ENCODE measurements at regions not wholly inside any gene's neighbourhood (a gene's known extent, or its start where the extent isn't known, plus 50 kb on each side); places are given as distances from the start of the nearest gene placed in this dataset.

DNA sequence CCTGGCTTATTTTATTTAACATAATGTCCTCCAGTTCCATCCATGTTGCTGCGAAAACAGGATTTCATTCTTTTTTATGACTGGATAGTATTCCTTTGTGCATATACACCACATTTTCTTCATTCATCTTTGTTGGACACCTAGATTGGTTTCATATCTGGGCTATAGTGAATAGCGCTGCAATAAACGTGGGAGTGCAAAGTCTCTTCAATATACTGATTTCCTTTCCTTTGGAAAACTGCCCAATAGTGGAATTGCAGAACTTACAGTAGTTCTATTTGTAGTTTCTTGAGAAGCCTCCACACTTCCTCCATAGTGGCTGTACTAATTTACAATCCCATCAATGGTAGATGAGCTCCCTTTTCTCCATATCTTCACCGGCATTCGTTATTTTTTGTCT is 72.5 kb upstream of the KLHL25 start:
- H3K4ac ChIP-seq (ENCODE audit: low read depth in 1 of 2, low read length in 2 of 2) = no peak overlapping the region
- H3K9ac ChIP-seq (ENCODE audit: low read length) = no peak overlapping the region
- H3K4me2 ChIP-seq (ENCODE audit: low read length, poor library complexity, severe bottlenecking) = no peak overlapping the region
- H4K8ac ChIP-seq (ENCODE audit: low read length) = no peak overlapping the region
- no peak overlapping the region for H2BK5ac ChIP-seq (ENCODE audit: low read depth, low read length, poor library complexity, severe bottlenecking)
- H3K4me3 ChIP-seq (ENCODE audit: insufficient read depth in 1 of 2, low read depth in 1 of 2, low read length in 2 of 2) = no peak overlapping the region
- H3K79me1 ChIP-seq (replicated peaks; ENCODE audit: low read length, poor library complexity, severe bottlenecking) = no peaks in the 10 kb centered on the region
- peaks cover 12 to 51% of the 10 kb centered on the region in 2 experiments for H3K27me3 ChIP-seq (ENCODE audit: control insufficient read depth in 1 of 2, insufficient read depth in 1 of 2, low read length in 2 of 2)
- H3K27ac ChIP-seq (ENCODE audit: low read length, poor library complexity, severe bottlenecking) = no peak overlapping the region
- H3K36me3 ChIP-seq (ENCODE audit: control insufficient read depth in 1 of 2, insufficient read depth in 2 of 2, low read depth in 1 of 2, low read length in 2 of 2) = no peaks in the 10 kb centered on the region
- H3K14ac ChIP-seq (ENCODE audit: low read length in 2 of 2) = no peak overlapping the region
- H4K91ac ChIP-seq (ENCODE audit: low read length) = no peak overlapping the region
- WGBS = 85% methylated on average over 5 of the region's 5 CpGs
- no peak overlapping the region for H2BK120ac ChIP-seq (ENCODE audit: low read depth, low read length)
- H2BK15ac ChIP-seq (ENCODE audit: low read depth, poor library complexity, severe bottlenecking) = no peak overlapping the region
- H2AK5ac ChIP-seq (ENCODE audit: low read length, severe bottlenecking) = no peak overlapping the region
- DNase-seq = no peak
- no peak overlapping the region for H3K23ac ChIP-seq (ENCODE audit: low read length in 2 of 2)
- no peak overlapping the region for H2BK12ac ChIP-seq (ENCODE audit: low read length in 2 of 2)
- H3K9me3 ChIP-seq (ENCODE audit: control insufficient read depth, low read length) = no peaks in the 10 kb centered on the region
- no peak overlapping the region for H2AFZ ChIP-seq (ENCODE audit: low read depth, low read length)
- peaks cover 3% of the 10 kb centered on the region for H3K4me1 ChIP-seq (ENCODE audit: control insufficient read depth, insufficient read depth, low read depth, low read length)
- no peak overlapping the region for H3K18ac ChIP-seq (ENCODE audit: low read depth in 1 of 2, low read length in 2 of 2)

DNA sequence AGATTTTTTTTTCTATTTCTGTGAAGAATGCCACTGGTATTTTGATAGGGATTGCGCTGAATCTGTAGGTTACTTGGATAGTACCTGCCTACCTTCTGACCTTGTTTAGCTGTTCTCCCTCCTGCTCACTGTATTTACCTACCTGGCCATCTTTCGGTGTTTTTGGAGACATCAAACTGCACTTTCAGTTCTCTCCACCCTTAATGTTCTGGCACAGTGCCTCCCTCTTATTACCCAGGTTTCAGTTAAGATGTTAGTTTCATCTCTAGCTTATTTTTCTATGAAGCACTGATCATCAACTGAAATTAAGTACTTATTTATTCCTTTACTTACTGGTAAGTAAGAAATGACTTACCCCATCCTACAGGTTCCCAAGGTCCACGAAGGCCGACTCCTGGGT is 74.4 kb upstream of the KLHL25 start:
- Histone ChIP-seq H3K36me3 (ENCODE audit: control insufficient read depth in 1 of 2, insufficient read depth in 2 of 2, low read depth in 1 of 2, low read length in 2 of 2) (no peaks in the 10 kb centered on the region), H3K9ac (ENCODE audit: low read length) (no peak overlapping the region), H2AFZ (ENCODE audit: low read depth, low read length) (no peak overlapping the region), H3K27me3 (ENCODE audit: control insufficient read depth in 1 of 2, insufficient read depth in 1 of 2, low read length in 2 of 2) (peaks cover 12 to 58% of the 10 kb centered on the region in 2 experiments), H3K4ac (ENCODE audit: low read depth in 1 of 2, low read length in 2 of 2) (no peak overlapping the region), H3K4me3 (ENCODE audit: insufficient read depth in 1 of 2, low read depth in 1 of 2, low read length in 2 of 2) (no peak overlapping the region), H2BK15ac (ENCODE audit: low read depth, poor library complexity, severe bottlenecking) (no peak overlapping the region), H2BK12ac (ENCODE audit: low read length in 2 of 2) (no peak overlapping the region), H3K4me2 (ENCODE audit: low read length, poor library complexity, severe bottlenecking) (no peak overlapping the region), H2AK5ac (ENCODE audit: low read length, severe bottlenecking) (no peak overlapping the region), H4K91ac (ENCODE audit: low read length) (no peak overlapping the region), H3K18ac (ENCODE audit: low read depth in 1 of 2, low read length in 2 of 2) (no peak overlapping the region), H2BK120ac (ENCODE audit: low read depth, low read length) (no peak overlapping the region), H3K4me1 (ENCODE audit: control insufficient read depth, insufficient read depth, low read depth, low read length) (peaks cover 3% of the 10 kb centered on the region), H2BK5ac (ENCODE audit: low read depth, low read length, poor library complexity, severe bottlenecking) (no peak overlapping the region), H3K9me3 (ENCODE audit: control insufficient read depth, low read length) (no peaks in the 10 kb centered on the region), H3K79me1 (replicated peaks; ENCODE audit: low read length, poor library complexity, severe bottlenecking) (no peaks in the 10 kb centered on the region), H3K14ac (ENCODE audit: low read length in 2 of 2) (no peak overlapping the region), H3K23ac (ENCODE audit: low read length in 2 of 2) (no peak overlapping the region), H4K8ac (ENCODE audit: low read length) (no peak overlapping the region), H3K27ac (ENCODE audit: low read length, poor library complexity, severe bottlenecking) (no peak overlapping the region)
- WGBS = 90% methylated on average over 4 of the region's 4 CpGs
- no peak for DNase-seq

DNA sequence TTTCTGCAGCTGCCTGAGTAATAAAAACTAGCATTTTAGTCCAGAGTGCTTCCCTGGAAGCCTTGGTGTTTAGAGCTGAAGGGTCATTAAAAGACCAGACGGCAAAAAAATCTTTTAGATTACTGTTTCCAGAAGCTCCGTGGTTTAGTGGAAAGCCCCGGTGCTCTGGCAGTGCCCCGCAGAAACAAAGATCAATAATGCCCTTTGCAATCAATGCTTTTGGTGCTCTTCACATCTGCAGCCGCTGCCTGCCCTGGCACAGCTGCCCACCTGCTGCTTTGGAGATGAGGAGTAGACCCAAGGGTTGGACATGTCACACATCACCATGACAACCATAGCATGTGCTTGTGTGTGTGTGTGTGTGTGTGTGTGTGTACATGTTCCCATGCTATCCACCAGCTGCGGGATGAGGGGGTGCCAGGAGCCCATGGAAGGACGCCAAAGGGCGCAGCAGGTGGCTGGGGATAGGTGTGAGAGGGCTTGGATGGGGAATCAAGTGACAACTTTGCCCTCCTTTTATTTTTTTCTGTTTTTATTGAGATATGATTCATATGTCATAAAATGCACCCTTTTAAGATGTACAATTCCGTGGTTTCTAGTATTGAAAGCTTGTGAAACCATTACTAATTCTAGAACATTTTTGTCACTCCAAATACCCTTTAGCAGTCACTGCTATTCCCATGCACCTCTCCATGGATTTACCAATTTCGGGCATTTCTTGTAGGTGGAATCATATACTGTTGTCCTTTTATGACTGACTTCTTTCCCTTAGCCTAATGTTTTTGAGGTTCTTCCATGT is 75.7 kb upstream of the KLHL25 start:
- Histone ChIP-seq H2AK5ac (ENCODE audit: low read length, severe bottlenecking) (no peak overlapping the region), H3K4me1 (ENCODE audit: control insufficient read depth, insufficient read depth, low read depth, low read length) (peaks cover 3% of the 10 kb centered on the region), H4K91ac (ENCODE audit: low read length) (no peak overlapping the region), H3K4ac (ENCODE audit: low read depth in 1 of 2, low read length in 2 of 2) (no peak overlapping the region), H3K4me3 (ENCODE audit: insufficient read depth in 1 of 2, low read depth in 1 of 2, low read length in 2 of 2) (no peak overlapping the region), H2BK12ac (ENCODE audit: low read length in 2 of 2) (no peak overlapping the region), H3K4me2 (ENCODE audit: low read length, poor library complexity, severe bottlenecking) (no peak overlapping the region), H2BK120ac (ENCODE audit: low read depth, low read length) (no peak overlapping the region), H3K27me3 (ENCODE audit: control insufficient read depth in 1 of 2, insufficient read depth in 1 of 2, low read length in 2 of 2) (peaks cover 12 to 53% of the 10 kb centered on the region in 2 experiments), H3K9ac (ENCODE audit: low read length) (no peak overlapping the region), H3K9me3 (ENCODE audit: control insufficient read depth, low read length) (no peaks in the 10 kb centered on the region), H3K23ac (ENCODE audit: low read length in 2 of 2) (no peak overlapping the region), H3K18ac (ENCODE audit: low read depth in 1 of 2, low read length in 2 of 2) (no peak overlapping the region), H4K8ac (ENCODE audit: low read length) (no peak overlapping the region), H2AFZ (ENCODE audit: low read depth, low read length) (no peak overlapping the region), H3K36me3 (ENCODE audit: control insufficient read depth in 1 of 2, insufficient read depth in 2 of 2, low read depth in 1 of 2, low read length in 2 of 2) (no peaks in the 10 kb centered on the region), H2BK15ac (ENCODE audit: low read depth, poor library complexity, severe bottlenecking) (no peak overlapping the region), H3K27ac (ENCODE audit: low read length, poor library complexity, severe bottlenecking) (no peak overlapping the region), H2BK5ac (ENCODE audit: low read depth, low read length, poor library complexity, severe bottlenecking) (no peak overlapping the region), H3K79me1 (replicated peaks; ENCODE audit: low read length, poor library complexity, severe bottlenecking) (no peaks in the 10 kb centered on the region), H3K14ac (ENCODE audit: low read length in 2 of 2) (peak overlapping the region in 1 of 2 experiments; percentile 35)
- 73% methylated on average over 8 of the region's 10 CpGs for WGBS
- no peak for DNase-seq

DNA sequence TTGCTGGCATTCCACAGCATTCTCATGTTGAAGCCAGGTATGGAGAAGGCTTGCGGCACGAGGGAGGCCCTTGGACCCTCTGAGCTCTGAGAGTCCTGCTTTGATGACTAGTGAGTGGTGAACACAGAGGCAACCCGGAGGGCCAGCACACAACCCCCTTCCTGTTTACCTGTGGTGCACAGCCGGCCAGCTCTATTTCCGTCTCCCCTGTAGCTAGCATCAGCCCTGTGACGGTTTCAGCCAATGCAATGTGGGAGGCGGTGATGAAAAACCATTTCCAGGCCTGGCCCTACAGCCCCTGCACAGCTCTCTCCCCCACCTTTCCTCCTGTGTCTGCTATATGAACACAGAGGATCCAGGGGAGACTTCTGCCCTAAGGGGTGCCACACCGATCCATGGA is 76.8 kb upstream of the KLHL25 start:
- no peaks in the 10 kb centered on the region for H3K36me3 ChIP-seq (ENCODE audit: control insufficient read depth in 1 of 2, insufficient read depth in 2 of 2, low read depth in 1 of 2, low read length in 2 of 2)
- no peak overlapping the region for H2BK12ac ChIP-seq (ENCODE audit: low read length in 2 of 2)
- H2AFZ ChIP-seq (ENCODE audit: low read depth, low read length) = no peak overlapping the region
- DNase-seq = no peak
- H3K4me3 ChIP-seq (ENCODE audit: insufficient read depth in 1 of 2, low read depth in 1 of 2, low read length in 2 of 2) = no peak overlapping the region
- H3K4me2 ChIP-seq (ENCODE audit: low read length, poor library complexity, severe bottlenecking) = no peak overlapping the region
- H3K18ac ChIP-seq (ENCODE audit: low read depth in 1 of 2, low read length in 2 of 2) = no peak overlapping the region
- no peak overlapping the region for H3K4ac ChIP-seq (ENCODE audit: low read depth in 1 of 2, low read length in 2 of 2)
- WGBS = 93% methylated on average over 8 of the region's 8 CpGs
- H3K27ac ChIP-seq (ENCODE audit: low read length, poor library complexity, severe bottlenecking) = no peak overlapping the region
- H4K8ac ChIP-seq (ENCODE audit: low read length) = no peak overlapping the region
- H3K27me3 ChIP-seq (ENCODE audit: control insufficient read depth in 1 of 2, insufficient read depth in 1 of 2, low read length in 2 of 2) = peaks cover 12 to 55% of the 10 kb centered on the region in 2 experiments
- H3K4me1 ChIP-seq (ENCODE audit: control insufficient read depth, insufficient read depth, low read depth, low read length) = peaks cover 3% of the 10 kb centered on the region
- H3K9ac ChIP-seq (ENCODE audit: low read length) = no peak overlapping the region
- H3K79me1 ChIP-seq (replicated peaks; ENCODE audit: low read length, poor library complexity, severe bottlenecking) = no peaks in the 10 kb centered on the region
- H2AK5ac ChIP-seq (ENCODE audit: low read length, severe bottlenecking) = no peak overlapping the region
- H2BK5ac ChIP-seq (ENCODE audit: low read depth, low read length, poor library complexity, severe bottlenecking) = no peak overlapping the region
- no peak overlapping the region for H3K23ac ChIP-seq (ENCODE audit: low read length in 2 of 2)
- H4K91ac ChIP-seq (ENCODE audit: low read length) = no peak overlapping the region
- no peaks in the 10 kb centered on the region for H3K9me3 ChIP-seq (ENCODE audit: control insufficient read depth, low read length)
- H2BK15ac ChIP-seq (ENCODE audit: low read depth, poor library complexity, severe bottlenecking) = no peak overlapping the region
- H3K14ac ChIP-seq (ENCODE audit: low read length in 2 of 2) = no peak overlapping the region
- no peak overlapping the region for H2BK120ac ChIP-seq (ENCODE audit: low read depth, low read length)
